Activated CD8-positive, alpha-beta T cell treated with anti-CD3 and anti-CD28 coated beads for 36 hours (primary cell): ENCODE measurements at regions not wholly inside any gene's neighbourhood (a gene's known extent, or its start where the extent isn't known, plus 50 kb on each side); places are given as distances from the start of the nearest gene placed in this dataset.

Experiments
- ATAC-seq: fragments of 200-7000 bp; cut with Tn5 transposase; one replicate; pipeline ENCODE4 v1.10.0; 2021; ENCODE audit warnings: mild to moderate bottlenecking, moderate library complexity
- CTCF ChIA-PET: fragments of 350-600 bp; sonication (Branson Sonifier 250); formaldehyde crosslinking; loops from one replicate; lab custom pipeline; 2021; ENCODE audit warnings: antibody characterized with exemption; lab: Charles Lee
- POLR2A ChIA-PET: fragments of 350-600 bp; sonication (Branson Sonifier 250); formaldehyde crosslinking; loops from one replicate; lab custom pipeline; 2021; ENCODE audit warnings: antibody characterized with exemption; lab: Charles Lee
- DNase-seq: peaks from one replicate; pipeline ENCODE4 v3.0.0-alpha.2; 2020
- H3K27ac Mint-ChIP-seq: one replicate; pipeline ENCODE4 v1.8.0; 2021; ENCODE audit warnings: mild to moderate bottlenecking, mixed read lengths
- H3K27me3 Mint-ChIP-seq: one replicate; pipeline ENCODE4 v1.8.0; 2021; ENCODE audit warnings: mixed read lengths
- H3K36me3 Mint-ChIP-seq: one replicate; pipeline ENCODE4 v1.8.0; 2021; ENCODE audit warnings: low read depth, mixed read lengths
- H3K4me1 Mint-ChIP-seq: one replicate; pipeline ENCODE4 v1.8.0; 2021; ENCODE audit warnings: low read depth, mixed read lengths
- H3K4me3 Mint-ChIP-seq: one replicate; pipeline ENCODE4 v1.8.0; 2021; ENCODE audit warnings: mild to moderate bottlenecking, moderate library complexity, mixed read lengths
- H3K9me3 Mint-ChIP-seq: one replicate; pipeline ENCODE4 v1.8.0; 2021; ENCODE audit warnings: mixed read lengths
- intact Hi-C: fragments of 100-400 bp; cut with micrococcal nuclease; formaldehyde crosslinking; loops from one replicate; pipeline ENCODE4 v1.10.0; 2022
- TF ChIP-seq, protein P1 (sequence below): fragments of 200-600 bp; IDR thresholded peaks from one replicate; pipeline ENCODE4 v1.8.0; 2022; ENCODE audit warnings: antibody characterized with exemption, mild to moderate bottlenecking

- Mint-ChIP-seq H3K4me3 (no peak overlapping the region), H3K27me3 (no peaks in the 10 kb centered on the region), H3K27ac (no peak overlapping the region), H3K4me1 (no peaks in the 10 kb centered on the region), H3K9me3 (peaks cover 4% of the 10 kb centered on the region), H3K36me3 (no peaks in the 10 kb centered on the region)
- TF ChIP-seq, protein P1, sequence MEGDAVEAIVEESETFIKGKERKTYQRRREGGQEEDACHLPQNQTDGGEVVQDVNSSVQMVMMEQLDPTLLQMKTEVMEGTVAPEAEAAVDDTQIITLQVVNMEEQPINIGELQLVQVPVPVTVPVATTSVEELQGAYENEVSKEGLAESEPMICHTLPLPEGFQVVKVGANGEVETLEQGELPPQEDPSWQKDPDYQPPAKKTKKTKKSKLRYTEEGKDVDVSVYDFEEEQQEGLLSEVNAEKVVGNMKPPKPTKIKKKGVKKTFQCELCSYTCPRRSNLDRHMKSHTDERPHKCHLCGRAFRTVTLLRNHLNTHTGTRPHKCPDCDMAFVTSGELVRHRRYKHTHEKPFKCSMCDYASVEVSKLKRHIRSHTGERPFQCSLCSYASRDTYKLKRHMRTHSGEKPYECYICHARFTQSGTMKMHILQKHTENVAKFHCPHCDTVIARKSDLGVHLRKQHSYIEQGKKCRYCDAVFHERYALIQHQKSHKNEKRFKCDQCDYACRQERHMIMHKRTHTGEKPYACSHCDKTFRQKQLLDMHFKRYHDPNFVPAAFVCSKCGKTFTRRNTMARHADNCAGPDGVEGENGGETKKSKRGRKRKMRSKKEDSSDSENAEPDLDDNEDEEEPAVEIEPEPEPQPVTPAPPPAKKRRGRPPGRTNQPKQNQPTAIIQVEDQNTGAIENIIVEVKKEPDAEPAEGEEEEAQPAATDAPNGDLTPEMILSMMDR, result no peak
- DNase-seq (no peak), ATAC-seq (no peak)
- POLR2A ChIA-PET, result no interaction called here
- CTCF ChIA-PET, result interaction anchor here (1.2 to 1.4 kb wide), 2 partner anchors 20 to 478 kb away, joined by 3 to 4 read pairs; no protein-coding TSS in a partner anchor
- intact Hi-C loops, result no loop called here
These were observed 234.0 kb upstream of the PITRM1 start for GRCh38 chr10:3406556-3406955.

DNA sequence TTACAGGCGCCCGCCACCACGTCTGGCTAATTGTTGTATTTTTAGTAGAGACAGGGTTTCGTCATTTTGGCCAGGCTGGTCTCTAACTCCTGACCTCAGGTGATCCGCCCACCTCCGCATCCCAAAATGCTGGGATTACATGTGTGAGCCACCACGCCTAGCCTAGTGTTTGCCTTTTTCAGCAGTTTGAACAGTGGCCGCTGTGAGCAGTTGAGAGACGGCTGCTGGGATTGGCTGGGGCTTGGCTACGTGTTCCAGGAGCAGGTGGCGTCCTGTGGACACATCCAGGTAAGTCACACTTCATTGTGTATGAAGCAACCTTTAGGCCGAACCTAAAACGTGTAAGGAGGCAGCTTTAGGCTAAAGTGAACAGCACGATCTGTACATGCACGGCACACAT is 231.8 kb upstream of the PITRM1 start:
- TF ChIP-seq, protein P1, result no peak
- no peak overlapping the region for H3K27ac Mint-ChIP-seq
- no peaks in the 10 kb centered on the region for H3K4me1 Mint-ChIP-seq
- H3K4me3 Mint-ChIP-seq, result no peak overlapping the region
- ATAC-seq, result no peak
- intact Hi-C loops, result no loop called here
- H3K27me3 Mint-ChIP-seq, result no peaks in the 10 kb centered on the region
- H3K36me3 Mint-ChIP-seq, result no peaks in the 10 kb centered on the region
- POLR2A ChIA-PET, result interaction anchor here (0.6 kb wide), 1 partner anchor 129 kb away, joined by 3 read pairs; no protein-coding TSS in a partner anchor
- CTCF ChIA-PET, result no interaction called here
- DNase-seq, result no peak
- no peaks in the 10 kb centered on the region for H3K9me3 Mint-ChIP-seq

GRCh38 chr10:3402187-3402751 is 229.7 kb upstream of the PITRM1 start:
- H3K4me1 Mint-ChIP-seq, result no peaks in the 10 kb centered on the region
- H3K27ac Mint-ChIP-seq, result no peak overlapping the region
- CTCF ChIA-PET, result interaction anchor here (1.1 kb wide), 1 partner anchor 174 kb away, joined by 3 read pairs; no protein-coding TSS in a partner anchor
- TF ChIP-seq, protein P1, result no peak
- no peaks in the 10 kb centered on the region for H3K9me3 Mint-ChIP-seq
- H3K4me3 Mint-ChIP-seq, result no peak overlapping the region
- no peaks in the 10 kb centered on the region for H3K27me3 Mint-ChIP-seq
- POLR2A ChIA-PET, result no interaction called here
- intact Hi-C loops, result no loop called here
- ATAC-seq (no peak), DNase-seq (no peak)
- H3K36me3 Mint-ChIP-seq, result no peaks in the 10 kb centered on the region

- POLR2A ChIA-PET, result no interaction called here
- intact Hi-C loops, result no loop called here
- H3K27ac Mint-ChIP-seq, result no peak overlapping the region
- DNase-seq (no peak), ATAC-seq (no peak)
- H3K36me3 Mint-ChIP-seq, result no peaks in the 10 kb centered on the region
- H3K27me3 Mint-ChIP-seq, result no peaks in the 10 kb centered on the region
- no peak overlapping the region for H3K4me3 Mint-ChIP-seq
- no peaks in the 10 kb centered on the region for H3K9me3 Mint-ChIP-seq
- TF ChIP-seq, protein P1, result no peak
- no peaks in the 10 kb centered on the region for H3K4me1 Mint-ChIP-seq
- CTCF ChIA-PET, result interaction anchor here (1.1 kb wide), 1 partner anchor 174 kb away, joined by 3 read pairs; no protein-coding TSS in a partner anchor
These were observed 228.9 kb upstream of the PITRM1 start for GRCh38 chr10:3401491-3401938.

GRCh38 chr10:3400348-3400747 is 227.8 kb upstream of the PITRM1 start:
- ChIA-PET POLR2A (no interaction called here), CTCF (no interaction called here)
- no peaks in the 10 kb centered on the region for H3K27me3 Mint-ChIP-seq
- TF ChIP-seq, protein P1, result no peak
- no peak overlapping the region for H3K4me3 Mint-ChIP-seq
- DNase-seq, result no peak
- ATAC-seq, result no peak
- intact Hi-C loops, result no loop called here
- H3K4me1 Mint-ChIP-seq, result no peaks in the 10 kb centered on the region
- H3K9me3 Mint-ChIP-seq, result no peaks in the 10 kb centered on the region
- H3K36me3 Mint-ChIP-seq, result no peaks in the 10 kb centered on the region
- no peak overlapping the region for H3K27ac Mint-ChIP-seq
